Astrocyte (in vitro differentiated cells and primary cell): ENCODE measurements at regions not wholly inside any gene's neighbourhood (a gene's known extent, or its start where the extent isn't known, plus 50 kb on each side); places are given as distances from the start of the nearest gene placed in this dataset.

Source experiments
- DNase-seq: peaks from one replicate; pipeline ENCODE4 v3.0.0-alpha.2; 2010; ENCODE audit warnings: low read depth
- FAIRE-seq: peaks from 2 replicates; lab custom pipeline; 2011; peaks lifted over from hg19 to GRCh38; lab: Jason Lieb, UNC
- H2AFZ ChIP-seq: 2 replicates; pipeline ENCODE4 v1.6.0; 2012; ENCODE audit warnings: low read depth, low read length, inconsistent platforms
- H3K27ac ChIP-seq: 2 replicates; pipeline ENCODE4 v1.5.1; 2011; ENCODE audit warnings: low read depth, low read length, inconsistent platforms
- H3K27me3 ChIP-seq: 2 replicates; pipeline ENCODE4 v1.6.0; 2011; ENCODE audit warnings: low read length, inconsistent platforms; ENCODE audit not compliant: insufficient read depth
- H3K36me3 ChIP-seq: 2 replicates; pipeline ENCODE4 v1.5.1; 2011; ENCODE audit warnings: low read length, inconsistent platforms; ENCODE audit not compliant: insufficient read depth
- H3K4me1 ChIP-seq: 2 replicates; pipeline ENCODE4 v1.5.1; 2011; ENCODE audit warnings: low read length, inconsistent platforms; ENCODE audit not compliant: insufficient read depth
- H3K4me2 ChIP-seq: 2 replicates; pipeline ENCODE4 v1.6.0; 2012; ENCODE audit warnings: low read length, inconsistent platforms
- H3K4me3 ChIP-seq: 2 replicates; pipeline ENCODE4 v1.5.1; 2011; ENCODE audit warnings: low read depth, mild to moderate bottlenecking, low read length, inconsistent platforms; ENCODE audit not compliant: insufficient read depth
- H3K79me2 ChIP-seq: 2 replicates; pipeline ENCODE4 v1.6.0; 2012; ENCODE audit warnings: mild to moderate bottlenecking, low read length, inconsistent platforms; ENCODE audit not compliant: insufficient read depth
- H3K9ac ChIP-seq: 2 replicates; pipeline ENCODE4 v1.6.0; 2012; ENCODE audit warnings: mild to moderate bottlenecking, low read length, inconsistent platforms
- H3K9me3 ChIP-seq: 2 replicates; pipeline ENCODE4 v1.5.1; 2012; ENCODE audit warnings: low read depth, mild to moderate bottlenecking, low read length, inconsistent platforms; ENCODE audit not compliant: insufficient read depth
- H4K20me1 ChIP-seq: 2 replicates; pipeline ENCODE4 v1.6.0; 2012; ENCODE audit warnings: low read length, inconsistent platforms; ENCODE audit not compliant: insufficient read depth
- H3K27ac Mint-ChIP-seq: one replicate; pipeline ENCODE4 v1.8.0; 2021; ENCODE audit warnings: mild to moderate bottlenecking, mixed read lengths; ENCODE audit not compliant: unreplicated experiment
- H3K27me3 Mint-ChIP-seq: one replicate; pipeline ENCODE4 v1.8.0; 2021; ENCODE audit warnings: low read depth, mixed read lengths; ENCODE audit not compliant: unreplicated experiment
- H3K36me3 Mint-ChIP-seq: one replicate; pipeline ENCODE4 v1.8.0; 2021; ENCODE audit warnings: low read depth, mixed read lengths; ENCODE audit not compliant: unreplicated experiment
- H3K4me1 Mint-ChIP-seq: one replicate; pipeline ENCODE4 v1.8.0; 2021; ENCODE audit warnings: low read depth, mixed read lengths; ENCODE audit not compliant: unreplicated experiment
- H3K4me3 Mint-ChIP-seq: one replicate; pipeline ENCODE4 v1.8.0; 2021; ENCODE audit warnings: mild to moderate bottlenecking, moderate library complexity, mixed read lengths; ENCODE audit not compliant: unreplicated experiment
- H3K9me3 Mint-ChIP-seq: one replicate; pipeline ENCODE4 v1.8.0; 2021; ENCODE audit warnings: mild to moderate bottlenecking, mixed read lengths; ENCODE audit not compliant: unreplicated experiment
- CTCF ChIP-seq: IDR thresholded peaks from 2 replicates; pipeline ENCODE4 v1.5.1; 2011; ENCODE audit warnings: low read depth, mild to moderate bottlenecking, inconsistent platforms, low read length, moderate library complexity; ENCODE audit not compliant: insufficient read depth
- EZH2 ChIP-seq: IDR thresholded peaks from 2 replicates; pipeline ENCODE4 v1.6.1; 2012; ENCODE audit warnings: mild to moderate bottlenecking, low read length, inconsistent platforms; ENCODE audit not compliant: insufficient read depth

GRCh38 chr5:167228134-167228533, 1063.3 kb upstream of the WWC1 start:
- Mint-ChIP-seq H3K27me3 (no peaks in the 10 kb centered on the region), H3K36me3 (peaks cover 2% of the 10 kb centered on the region), H3K4me3 (no peak overlapping the region), H3K4me1 (no peaks in the 10 kb centered on the region), H3K27ac (no peak overlapping the region), H3K9me3 (peaks cover 26% of the 10 kb centered on the region)
- H3K4me1 ChIP-seq: no peaks in the 10 kb centered on the region
- no peaks in the 10 kb centered on the region for H3K79me2 ChIP-seq
- H3K4me3 ChIP-seq: no peak overlapping the region
- H3K9me3 ChIP-seq: no peaks in the 10 kb centered on the region
- no peak for DNase-seq
- H3K4me2 ChIP-seq: no peak overlapping the region
- H3K27ac ChIP-seq: no peak overlapping the region
- TF ChIP-seq CTCF: no peak
- no peak overlapping the region for H2AFZ ChIP-seq
- FAIRE-seq: no peak
- no peaks in the 10 kb centered on the region for H3K36me3 ChIP-seq
- no peak overlapping the region for H3K9ac ChIP-seq
- H3K27me3 ChIP-seq: no peaks in the 10 kb centered on the region
- no peaks in the 10 kb centered on the region for H4K20me1 ChIP-seq

- H3K36me3 Mint-ChIP-seq: peaks cover 2% of the 10 kb centered on the region
- peaks cover 26% of the 10 kb centered on the region for H3K9me3 Mint-ChIP-seq
- H3K27ac Mint-ChIP-seq: no peak overlapping the region
- TF ChIP-seq EZH2 (no peak), CTCF (no peak)
- H3K27me3 ChIP-seq: no peaks in the 10 kb centered on the region
- FAIRE-seq: no peak
- no peak overlapping the region for H3K9ac ChIP-seq
- H3K4me1 Mint-ChIP-seq: peaks cover 2% of the 10 kb centered on the region
- no peak overlapping the region for H3K4me2 ChIP-seq
- H3K27ac ChIP-seq: no peak overlapping the region
- H2AFZ ChIP-seq: no peak overlapping the region
- DNase-seq: no peak
- H3K4me3 Mint-ChIP-seq: no peak overlapping the region
- H3K4me3 ChIP-seq: no peak overlapping the region
- no peaks in the 10 kb centered on the region for H3K79me2 ChIP-seq
- H3K36me3 ChIP-seq: no peaks in the 10 kb centered on the region
- H4K20me1 ChIP-seq: no peaks in the 10 kb centered on the region
- H3K4me1 ChIP-seq: no peaks in the 10 kb centered on the region
- no peaks in the 10 kb centered on the region for H3K9me3 ChIP-seq
- no peaks in the 10 kb centered on the region for H3K27me3 Mint-ChIP-seq
These were observed 1061.7 kb upstream of the WWC1 start for GRCh38 chr5:167229751-167230150.

- no peak overlapping the region for H3K4me3 ChIP-seq
- H3K4me1 Mint-ChIP-seq: peaks cover 2% of the 10 kb centered on the region
- TF ChIP-seq EZH2: no peak
- TF ChIP-seq CTCF: no peak
- FAIRE-seq (no peak), DNase-seq (no peak)
- H3K79me2 ChIP-seq: no peaks in the 10 kb centered on the region
- no peaks in the 10 kb centered on the region for H3K27me3 Mint-ChIP-seq
- no peaks in the 10 kb centered on the region for H3K9me3 ChIP-seq
- H2AFZ ChIP-seq: no peak overlapping the region
- no peak overlapping the region for H3K27ac ChIP-seq
- no peaks in the 10 kb centered on the region for H3K4me1 ChIP-seq
- H3K27me3 ChIP-seq: no peaks in the 10 kb centered on the region
- no peak overlapping the region for H3K27ac Mint-ChIP-seq
- H3K9ac ChIP-seq: no peak overlapping the region
- H3K4me2 ChIP-seq: no peak overlapping the region
- H4K20me1 ChIP-seq: no peaks in the 10 kb centered on the region
- no peaks in the 10 kb centered on the region for H3K36me3 ChIP-seq
- H3K36me3 Mint-ChIP-seq: peaks cover 2% of the 10 kb centered on the region
- no peak overlapping the region for H3K4me3 Mint-ChIP-seq
- H3K9me3 Mint-ChIP-seq: peaks cover 26% of the 10 kb centered on the region
These were observed 1061.0 kb upstream of the WWC1 start for GRCh38 chr5:167230414-167230813.
